WTC11 (cell line): ENCODE measurements at regions not wholly inside any gene's neighbourhood (a gene's known extent, or its start where the extent isn't known, plus 50 kb on each side); places are given as distances from the start of the nearest gene placed in this dataset.

Source experiments
- ATAC-seq: fragments of 200-7000 bp; cut with Tn5 transposase; 2 replicates; pipeline ENCODE4 v1.10.0; 2021; ENCODE audit warnings: mild to moderate bottlenecking, moderate library complexity
- CTCF ChIA-PET: fragments of 300-600 bp; sonication (Branson Sonifier 250); formaldehyde crosslinking; loops from one replicate; lab custom pipeline; 2021; ENCODE audit warnings: antibody characterized with exemption; lab: Charles Lee
- POLR2A ChIA-PET: fragments of 350-600 bp; sonication (Branson Sonifier 250); formaldehyde crosslinking; loops from one replicate; lab custom pipeline; 2021; ENCODE audit warnings: antibody characterized with exemption; lab: Charles Lee
- DNase-seq: peaks from one replicate; pipeline ENCODE4 v3.0.0; 2021; ENCODE audit warnings: low spot score
- H3K27ac Mint-ChIP-seq: 2 replicates; pipeline ENCODE4 v1.8.0; 2021; ENCODE audit warnings: mixed read lengths
- H3K27me3 Mint-ChIP-seq: 2 replicates; pipeline ENCODE4 v1.8.0; 2021; ENCODE audit warnings: low read depth, mild to moderate bottlenecking, moderate library complexity, mixed read lengths
- H3K36me3 Mint-ChIP-seq: 2 replicates; pipeline ENCODE4 v1.8.0; 2021; ENCODE audit warnings: mixed read lengths
- H3K4me1 Mint-ChIP-seq: 2 replicates; pipeline ENCODE4 v1.8.0; 2022; ENCODE audit warnings: mixed read lengths
- H3K4me3 Mint-ChIP-seq: 2 replicates; pipeline ENCODE4 v1.8.0; 2021; ENCODE audit warnings: mild to moderate bottlenecking, moderate library complexity, mixed read lengths
- H3K9me3 Mint-ChIP-seq: 2 replicates; pipeline ENCODE4 v1.8.0; 2021; ENCODE audit warnings: mixed read lengths
- ARID4B ChIP-seq: sonication (generic); formaldehyde crosslinking; IDR thresholded peaks from 2 replicates; pipeline ENCODE4 v1.8.0; 2023; ENCODE audit warnings: missing genetic modification reagents, mild to moderate bottlenecking, borderline replicate concordance
- GTF2I ChIP-seq: fragments of 250-450 bp; sonication (Bioruptor Pico); conservative IDR thresholded peaks from 2 replicates; pipeline ENCODE4 v1.4.0; 2021; ENCODE audit warnings: mild to moderate bottlenecking
- HMGXB4 ChIP-seq: sonication (generic); formaldehyde crosslinking; IDR thresholded peaks from 2 replicates; pipeline ENCODE4 v1.8.1; 2023; ENCODE audit warnings: mild to moderate bottlenecking, moderate library complexity, missing genetic modification reagents
- JAZF1 ChIP-seq: fragments of 250-450 bp; sonication (Bioruptor Pico); IDR thresholded peaks from 2 replicates; pipeline ENCODE4 v1.9.0; 2021; ENCODE audit warnings: moderate library complexity, mild to moderate bottlenecking, inconsistent platforms
- MYBL2 ChIP-seq: sonication (generic); formaldehyde crosslinking; IDR thresholded peaks from 2 replicates; pipeline ENCODE4 v1.8.1; 2023; ENCODE audit warnings: mild to moderate bottlenecking, moderate library complexity, missing genetic modification reagents
- NFE2L1 ChIP-seq: sonication (generic); formaldehyde crosslinking; IDR thresholded peaks from 2 replicates; pipeline ENCODE4 v1.8.1; 2023; ENCODE audit warnings: missing genetic modification reagents
- NFYB ChIP-seq: sonication (generic); formaldehyde crosslinking; conservative IDR thresholded peaks from 2 replicates; pipeline ENCODE4 v1.8.0; 2022; ENCODE audit warnings: low read depth, missing genetic modification reagents
- NR3C1 ChIP-seq: sonication (generic); formaldehyde crosslinking; conservative IDR thresholded peaks from 2 replicates; pipeline ENCODE4 v1.8.1; 2023; ENCODE audit warnings: low read depth, mild to moderate bottlenecking, missing genetic modification reagents
- SOX15 ChIP-seq: fragments of 250-450 bp; sonication (Bioruptor Pico); IDR thresholded peaks from 2 replicates; pipeline ENCODE4 v1.9.0; 2021; ENCODE audit warnings: mild to moderate bottlenecking
- SP1 ChIP-seq: sonication (generic); formaldehyde crosslinking; conservative IDR thresholded peaks from 2 replicates; pipeline ENCODE4 v1.8.1; 2022; ENCODE audit warnings: missing genetic modification reagents
- TCF7 ChIP-seq: sonication (generic); formaldehyde crosslinking; IDR thresholded peaks from 2 replicates; pipeline ENCODE4 v1.8.0; 2022; ENCODE audit warnings: mild to moderate bottlenecking, low read depth, missing genetic modification reagents, moderate library complexity
- TEAD1 ChIP-seq: sonication (generic); formaldehyde crosslinking; IDR thresholded peaks from 2 replicates; pipeline ENCODE4 v1.8.0; 2022; ENCODE audit warnings: mild to moderate bottlenecking, missing genetic modification reagents
- ZNF121 ChIP-seq: sonication (generic); formaldehyde crosslinking; IDR thresholded peaks from 2 replicates; pipeline ENCODE4 v1.8.0; 2023; ENCODE audit warnings: missing genetic modification reagents
- ZNF423 ChIP-seq: fragments of 250-450 bp; sonication (Bioruptor Pico); IDR thresholded peaks from 2 replicates; pipeline ENCODE4 v2.1.2; 2022; ENCODE audit warnings: mild to moderate bottlenecking, moderate library complexity
- TF ChIP-seq, protein P1 (sequence below): sonication (generic); formaldehyde crosslinking; IDR thresholded peaks from 2 replicates; pipeline ENCODE4 v1.8.0; 2022; ENCODE audit warnings: missing genetic modification reagents
- TF ChIP-seq, protein P2 (sequence below): sonication (generic); formaldehyde crosslinking; conservative IDR thresholded peaks from 2 replicates; pipeline ENCODE4 v1.8.1; 2022; ENCODE audit warnings: mild to moderate bottlenecking, missing genetic modification reagents
- TF ChIP-seq, protein P3 (sequence below): sonication (generic); formaldehyde crosslinking; IDR thresholded peaks from 2 replicates; pipeline ENCODE4 v1.8.1; 2022; ENCODE audit warnings: low read depth, mild to moderate bottlenecking, moderate library complexity, missing genetic modification reagents, borderline replicate concordance

DNA sequence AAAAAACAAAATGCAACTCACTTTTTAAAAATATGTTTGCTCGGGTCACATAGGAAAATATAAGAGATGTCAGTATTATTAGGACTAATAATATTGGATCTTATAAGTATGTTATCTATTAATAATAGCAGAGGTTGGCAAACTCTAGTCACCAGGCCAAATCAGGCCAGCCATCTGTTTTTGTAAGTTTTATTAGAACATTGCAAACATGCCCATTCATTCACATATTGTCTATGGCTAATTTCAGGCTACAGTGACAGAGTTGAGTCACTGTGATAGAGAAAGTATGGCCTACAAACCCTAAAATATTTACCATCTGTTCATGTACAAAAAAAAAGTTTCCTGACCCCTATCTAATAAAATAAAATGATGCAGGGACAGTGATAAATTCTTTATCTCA, 97.7 kb upstream of the CDH6 start (continued):
- TF ChIP-seq, protein P1, sequence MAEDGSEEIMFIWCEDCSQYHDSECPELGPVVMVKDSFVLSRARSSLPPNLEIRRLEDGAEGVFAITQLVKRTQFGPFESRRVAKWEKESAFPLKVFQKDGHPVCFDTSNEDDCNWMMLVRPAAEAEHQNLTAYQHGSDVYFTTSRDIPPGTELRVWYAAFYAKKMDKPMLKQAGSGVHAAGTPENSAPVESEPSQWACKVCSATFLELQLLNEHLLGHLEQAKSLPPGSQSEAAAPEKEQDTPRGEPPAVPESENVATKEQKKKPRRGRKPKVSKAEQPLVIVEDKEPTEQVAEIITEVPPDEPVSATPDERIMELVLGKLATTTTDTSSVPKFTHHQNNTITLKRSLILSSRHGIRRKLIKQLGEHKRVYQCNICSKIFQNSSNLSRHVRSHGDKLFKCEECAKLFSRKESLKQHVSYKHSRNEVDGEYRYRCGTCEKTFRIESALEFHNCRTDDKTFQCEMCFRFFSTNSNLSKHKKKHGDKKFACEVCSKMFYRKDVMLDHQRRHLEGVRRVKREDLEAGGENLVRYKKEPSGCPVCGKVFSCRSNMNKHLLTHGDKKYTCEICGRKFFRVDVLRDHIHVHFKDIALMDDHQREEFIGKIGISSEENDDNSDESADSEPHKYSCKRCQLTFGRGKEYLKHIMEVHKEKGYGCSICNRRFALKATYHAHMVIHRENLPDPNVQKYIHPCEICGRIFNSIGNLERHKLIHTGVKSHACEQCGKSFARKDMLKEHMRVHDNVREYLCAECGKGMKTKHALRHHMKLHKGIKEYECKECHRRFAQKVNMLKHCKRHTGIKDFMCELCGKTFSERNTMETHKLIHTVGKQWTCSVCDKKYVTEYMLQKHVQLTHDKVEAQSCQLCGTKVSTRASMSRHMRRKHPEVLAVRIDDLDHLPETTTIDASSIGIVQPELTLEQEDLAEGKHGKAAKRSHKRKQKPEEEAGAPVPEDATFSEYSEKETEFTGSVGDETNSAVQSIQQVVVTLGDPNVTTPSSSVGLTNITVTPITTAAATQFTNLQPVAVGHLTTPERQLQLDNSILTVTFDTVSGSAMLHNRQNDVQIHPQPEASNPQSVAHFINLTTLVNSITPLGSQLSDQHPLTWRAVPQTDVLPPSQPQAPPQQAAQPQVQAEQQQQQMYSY (CRISPR knock-in tag) = no peak

- TF ChIP-seq, protein P1 (CRISPR knock-in tag) = no peak
- TF ChIP-seq MYBL2 (CRISPR knock-in tag) = no peak
- TF ChIP-seq, protein P2, sequence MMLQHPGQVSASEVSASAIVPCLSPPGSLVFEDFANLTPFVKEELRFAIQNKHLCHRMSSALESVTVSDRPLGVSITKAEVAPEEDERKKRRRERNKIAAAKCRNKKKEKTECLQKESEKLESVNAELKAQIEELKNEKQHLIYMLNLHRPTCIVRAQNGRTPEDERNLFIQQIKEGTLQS = no peak
- TF ChIP-seq JAZF1 (CRISPR knock-in tag) = no peak
- no peak for TF ChIP-seq TCF7 (CRISPR knock-in tag)
- TF ChIP-seq SOX15 (CRISPR knock-in tag) = no peak
- no peak for TF ChIP-seq NFE2L1 (CRISPR knock-in tag)
- no peak for TF ChIP-seq NFYB (CRISPR knock-in tag)
- no peak for TF ChIP-seq ARID4B (CRISPR knock-in tag)
- no peak for TF ChIP-seq TEAD1
- no peak for TF ChIP-seq HMGXB4 (CRISPR knock-in tag)
- no peak for TF ChIP-seq ZNF121 (CRISPR knock-in tag)
- TF ChIP-seq, protein P3, sequence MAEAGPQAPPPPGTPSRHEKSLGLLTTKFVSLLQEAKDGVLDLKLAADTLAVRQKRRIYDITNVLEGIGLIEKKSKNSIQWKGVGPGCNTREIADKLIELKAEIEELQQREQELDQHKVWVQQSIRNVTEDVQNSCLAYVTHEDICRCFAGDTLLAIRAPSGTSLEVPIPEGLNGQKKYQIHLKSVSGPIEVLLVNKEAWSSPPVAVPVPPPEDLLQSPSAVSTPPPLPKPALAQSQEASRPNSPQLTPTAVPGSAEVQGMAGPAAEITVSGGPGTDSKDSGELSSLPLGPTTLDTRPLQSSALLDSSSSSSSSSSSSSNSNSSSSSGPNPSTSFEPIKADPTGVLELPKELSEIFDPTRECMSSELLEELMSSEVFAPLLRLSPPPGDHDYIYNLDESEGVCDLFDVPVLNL (CRISPR knock-in tag) = no peak
- no peak for TF ChIP-seq SP1 (CRISPR knock-in tag)
- no peak for TF ChIP-seq ZNF423 (CRISPR knock-in tag)
- no peak for TF ChIP-seq GTF2I (CRISPR knock-in tag)
- no peak for TF ChIP-seq NR3C1 (CRISPR knock-in tag)
- ATAC-seq (no peak), DNase-seq (no peak)
- peaks cover 13% of the 10 kb centered on the region for H3K4me1 Mint-ChIP-seq
- ChIA-PET POLR2A (no interaction called here), CTCF (interaction anchor here (1.0 kb wide), 1 partner anchor 95 kb away, joined by 3 read pairs; no protein-coding TSS in a partner anchor)
- peaks cover 15% of the 10 kb centered on the region for H3K9me3 Mint-ChIP-seq
- no peaks in the 10 kb centered on the region for H3K27me3 Mint-ChIP-seq
- no peak overlapping the region for H3K4me3 Mint-ChIP-seq
- H3K27ac Mint-ChIP-seq = no peak overlapping the region
- H3K36me3 Mint-ChIP-seq = peaks cover 7% of the 10 kb centered on the region
These were observed 102.0 kb upstream of the CDH6 start for GRCh38 chr5:31091501-31091900.
